HG03575 (cell line): ENCODE measurements at regions not wholly inside any gene's neighbourhood (a gene's known extent, or its start where the extent isn't known, plus 50 kb on each side); places are given as distances from the start of the nearest gene placed in this dataset.
"Not testable (repeated sequence)": the region's sequence is repeated elsewhere in the genome, so short reads cannot be mapped to it uniquely, and the experiment has no call there.

ENCODE experiments used
- ATAC-seq: cut with Tn5 transposase; IDR thresholded peaks from one replicate; pipeline ENCODE4 v1.9.1; 2021; ENCODE audit not compliant: unreplicated experiment, insufficient number of reproducible peaks, low FRiP score; ENCODE audit errors: extremely low read depth

- no peak for ATAC-seq
These were observed 79.7 kb upstream of the ZNF280D start for GRCh38 chr15:56812961-56813360.

GRCh38 chr15:56812221-56812620 is 78.9 kb upstream of the ZNF280D start:
- ATAC-seq, result no peak

- no peak for ATAC-seq
These were observed 78.3 kb upstream of the ZNF280D start for GRCh38 chr15:56811586-56811985.

GRCh38 chr15:56808160-56808559 is 74.9 kb upstream of the ZNF280D start:
- no peak for ATAC-seq

GRCh38 chr15:56806148-56806536 is 72.8 kb upstream of the ZNF280D start:
- ATAC-seq, result no peak

GRCh38 chr15:56805466-56806147 is 72.3 kb upstream of the ZNF280D start:
- no peak for ATAC-seq

- no peak for ATAC-seq
These were observed 71.6 kb upstream of the ZNF280D start for GRCh38 chr15:56804938-56805337.

GRCh38 chr15:56804279-56804678 is 71.0 kb upstream of the ZNF280D start:
- ATAC-seq, result no peak

GRCh38 chr15:56802161-56802560 is 68.9 kb upstream of the ZNF280D start:
- ATAC-seq, result no peak

- no peak for ATAC-seq
These were observed 65.3 kb upstream of the ZNF280D start for GRCh38 chr15:56798639-56799038.

GRCh38 chr15:56797720-56798275 is 64.5 kb upstream of the ZNF280D start:
- no peak for ATAC-seq

- no peak for ATAC-seq
These were observed 62.2 kb upstream of the ZNF280D start for GRCh38 chr15:56795502-56795901.

- no peak for ATAC-seq
These were observed 61.4 kb upstream of the ZNF280D start for GRCh38 chr15:56794553-56795329.

GRCh38 chr15:56794165-56794552 is 60.9 kb upstream of the ZNF280D start:
- no peak for ATAC-seq

- no peak for ATAC-seq
These were observed 58.9 kb upstream of the ZNF280D start for GRCh38 chr15:56792211-56792610.

- ATAC-seq, result not testable (repeated sequence)
These were observed 58.2 kb upstream of the ZNF280D start for GRCh38 chr15:56791521-56791920.

- ATAC-seq, result no peak
These were observed 55.0 kb upstream of the ZNF280D start for GRCh38 chr15:56788359-56788758.

- peak; percentile 73 for ATAC-seq
These were observed 53.7 kb upstream of the ZNF280D start for GRCh38 chr15:56786966-56787365.

- ATAC-seq, result no peak
These were observed 50.8 kb upstream of the ZNF280D start for GRCh38 chr15:56783857-56784661.
